ENCODE measurements at regions not wholly inside any gene's neighbourhood (a gene's known extent, or its start where the extent isn't known, plus 50 kb on each side); places are given as distances from the start of the nearest gene placed in this dataset.

- no peaks in the 10 kb centered on the region for H3K27me3 ChIP-seq (replicated peaks in 1 of 4; ENCODE audit: control extremely low read depth in 1 of 4, control insufficient read depth in 3 of 4, insufficient read depth in 4 of 4, low read length in 3 of 4)
- DNase-seq (no peak), ATAC-seq (ENCODE audit: low read depth) (no peak)
- no peak overlapping the region for H3K9ac ChIP-seq (ENCODE audit: low read length)
- Mint-ChIP-seq H3K4me1 (no peaks in the 10 kb centered on the region), H3K27ac (no peak overlapping the region), H3K27me3 (no peaks in the 10 kb centered on the region), H3K9me3 (ENCODE audit: insufficient read depth) (no peaks in the 10 kb centered on the region), H3K4me3 (no peak overlapping the region)
- no peaks in the 10 kb centered on the region for H4K20me1 ChIP-seq (ENCODE audit: control insufficient read depth, insufficient read depth, low read length, poor library complexity, severe bottlenecking)
- no peak overlapping the region for H3K4me3 ChIP-seq (ENCODE audit: control extremely low read depth in 1 of 5, extremely low read depth in 1 of 5, insufficient read depth in 1 of 5, low read depth in 2 of 5, low read length in 4 of 5)
- H2AFZ ChIP-seq (ENCODE audit: insufficient read depth, low read depth, low read length, poor library complexity, severe bottlenecking) = no peak overlapping the region
- intact Hi-C loops (cut with micrococcal nuclease) = no loop called here
- no peaks in the 10 kb centered on the region for H3K4me1 ChIP-seq (ENCODE audit: control insufficient read depth in 2 of 2, insufficient read depth in 2 of 2, low read length in 2 of 2)
- H3K36me3 ChIP-seq (replicated peaks in 1 of 2; ENCODE audit: control extremely low read depth in 1 of 2, control insufficient read depth in 1 of 2, extremely low read depth in 1 of 2, insufficient read depth in 2 of 2, low read length in 1 of 2) = no peaks in the 10 kb centered on the region
- TF ChIP-seq CTCF (IDR thresholded peaks at IDR 0.05) (no peak), EZH2 (IDR thresholded peaks at IDR 0.05; ENCODE audit: borderline replicate concordance, insufficient read depth, low read depth, low read length, poor library complexity, severe bottlenecking) (no peak)
- no peak overlapping the region for H3K27ac ChIP-seq (ENCODE audit: low read length in 2 of 2)
- no peaks in the 10 kb centered on the region for H3K9me3 ChIP-seq (ENCODE audit: control extremely low read depth in 1 of 3, control insufficient read depth in 2 of 3, insufficient read depth in 1 of 3, low read length in 2 of 3)
- no peaks in the 10 kb centered on the region for H3K79me2 ChIP-seq (ENCODE audit: control insufficient read depth, insufficient read depth, low read length)
- POLR2A ChIA-PET = no interaction called here
- CTCF ChIA-PET = no interaction called here
- 80% methylated on average over 1 of the region's 8 CpGs for WGBS (ENCODE audit: insufficient coverage)
- H3K4me2 ChIP-seq (replicated peaks; ENCODE audit: low read depth, low read length, poor library complexity, severe bottlenecking) = no peak overlapping the region
Measured at GRCh38 chr2:49262801-49263560, 108.7 kb upstream of the FSHR start.

- H3K36me3 ChIP-seq (replicated peaks in 1 of 2; ENCODE audit: control extremely low read depth in 1 of 2, control insufficient read depth in 1 of 2, extremely low read depth in 1 of 2, insufficient read depth in 2 of 2, low read length in 1 of 2) = no peaks in the 10 kb centered on the region
- H3K4me1 Mint-ChIP-seq = no peaks in the 10 kb centered on the region
- no peaks in the 10 kb centered on the region for H3K27me3 Mint-ChIP-seq
- no peak overlapping the region for H3K4me2 ChIP-seq (replicated peaks; ENCODE audit: low read depth, low read length, poor library complexity, severe bottlenecking)
- no CpG with 5 or more reads among the region's 4 CpGs for WGBS (ENCODE audit: insufficient coverage)
- CTCF ChIA-PET = no interaction called here
- H4K20me1 ChIP-seq (ENCODE audit: control insufficient read depth, insufficient read depth, low read length, poor library complexity, severe bottlenecking) = no peaks in the 10 kb centered on the region
- no peaks in the 10 kb centered on the region for H3K79me2 ChIP-seq (ENCODE audit: control insufficient read depth, insufficient read depth, low read length)
- POLR2A ChIA-PET = no interaction called here
- H3K4me3 ChIP-seq (ENCODE audit: control extremely low read depth in 1 of 5, extremely low read depth in 1 of 5, insufficient read depth in 1 of 5, low read depth in 2 of 5, low read length in 4 of 5) = no peak overlapping the region
- no peaks in the 10 kb centered on the region for H3K4me1 ChIP-seq (ENCODE audit: control insufficient read depth in 2 of 2, insufficient read depth in 2 of 2, low read length in 2 of 2)
- TF ChIP-seq EZH2 (IDR thresholded peaks at IDR 0.05; ENCODE audit: borderline replicate concordance, insufficient read depth, low read depth, low read length, poor library complexity, severe bottlenecking) = no peak
- TF ChIP-seq CTCF (IDR thresholded peaks at IDR 0.05) = no peak
- no peak overlapping the region for H3K9ac ChIP-seq (ENCODE audit: low read length)
- H3K4me3 Mint-ChIP-seq = no peak overlapping the region
- H3K27ac ChIP-seq (ENCODE audit: low read length in 2 of 2) = no peak overlapping the region
- intact Hi-C loops (cut with micrococcal nuclease) = no loop called here
- H3K27me3 ChIP-seq (replicated peaks in 1 of 4; ENCODE audit: control extremely low read depth in 1 of 4, control insufficient read depth in 3 of 4, insufficient read depth in 4 of 4, low read length in 3 of 4) = no peaks in the 10 kb centered on the region
- H3K9me3 ChIP-seq (ENCODE audit: control extremely low read depth in 1 of 3, control insufficient read depth in 2 of 3, insufficient read depth in 1 of 3, low read length in 2 of 3) = no peaks in the 10 kb centered on the region
- no peak for DNase-seq
- no peak overlapping the region for H2AFZ ChIP-seq (ENCODE audit: insufficient read depth, low read depth, low read length, poor library complexity, severe bottlenecking)
- no peak overlapping the region for H3K27ac Mint-ChIP-seq
- no peak for ATAC-seq (ENCODE audit: low read depth)
- no peaks in the 10 kb centered on the region for H3K9me3 Mint-ChIP-seq (ENCODE audit: insufficient read depth)
Measured at GRCh38 chr2:49261781-49262180, 107.5 kb upstream of the FSHR start.

Measured in B cell (primary cell).